ENCODE measurements at regions not wholly inside any gene's neighbourhood (a gene's known extent, or its start where the extent isn't known, plus 50 kb on each side); places are given as distances from the start of the nearest gene placed in this dataset.

GRCh38 chr1:29689372-29690030 lies 453.2 kb downstream of the PTPRU start:
- TF ChIP-seq CTCF (IDR thresholded peaks at IDR 0.05; ENCODE audit: low read depth, low read length, missing input control) = no peak
- TF ChIP-seq SP1 (IDR thresholded peaks at IDR 0.05) = no peak
- no peak for TF ChIP-seq MAX (IDR thresholded peaks at IDR 0.05)
- no peak for TF ChIP-seq TAF1 (conservative IDR thresholded peaks at IDR 0.05)
- no peak for TF ChIP-seq NR2F2 (IDR thresholded peaks at IDR 0.05)
- no peak for TF ChIP-seq REST (IDR thresholded peaks at IDR 0.05)
- TF ChIP-seq RAD21 (IDR thresholded peaks at IDR 0.05) = no peak
- TF ChIP-seq EGR1 (IDR thresholded peaks at IDR 0.05; ENCODE audit: low read depth in 2 of 2) = no peak
- no peak for TF ChIP-seq ZBTB33 (IDR thresholded peaks at IDR 0.05)
- no peak for TF ChIP-seq HNF4G (IDR thresholded peaks at IDR 0.05)
- no peak for TF ChIP-seq ATF3 (IDR thresholded peaks at IDR 0.05)
- TF ChIP-seq JUND (IDR thresholded peaks at IDR 0.05) = no peak
- no peak for TF ChIP-seq GABPA (IDR thresholded peaks at IDR 0.05 in 1 of 2, conservative IDR thresholded peaks at IDR 0.05 in 1 of 2)
